NCI-H748 treated with DMSO at 0.1 percent for 48 hours (cell line): ENCODE measurements at regions not wholly inside any gene's neighbourhood (a gene's known extent, or its start where the extent isn't known, plus 50 kb on each side); places are given as distances from the start of the nearest gene placed in this dataset.

Experiments
- DNase-seq: peaks from one replicate; lab custom pipeline; 2025; lab: John Stamatoyannopoulos, UW

DNA sequence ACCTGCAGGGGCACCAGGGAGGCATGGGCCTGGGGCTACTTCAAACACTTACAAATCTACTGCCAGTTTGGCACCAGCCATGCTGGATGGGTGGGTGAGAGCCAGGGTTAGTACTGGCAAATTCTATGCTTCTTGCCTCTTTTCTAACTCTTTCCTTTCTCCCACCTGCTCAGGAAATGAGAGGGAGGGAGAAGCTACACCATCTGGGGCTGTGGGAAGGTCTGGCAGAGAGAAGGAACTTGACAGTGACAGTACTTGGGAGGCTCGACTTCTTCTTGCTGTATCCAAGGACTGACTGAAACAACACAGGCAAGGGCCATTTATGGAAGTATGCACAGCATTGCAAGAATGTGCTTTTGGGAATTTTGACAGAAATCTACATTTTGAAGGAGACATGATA lies 149.6 kb upstream of the DYRK2 start:
- DNase-seq: no peak

DNA sequence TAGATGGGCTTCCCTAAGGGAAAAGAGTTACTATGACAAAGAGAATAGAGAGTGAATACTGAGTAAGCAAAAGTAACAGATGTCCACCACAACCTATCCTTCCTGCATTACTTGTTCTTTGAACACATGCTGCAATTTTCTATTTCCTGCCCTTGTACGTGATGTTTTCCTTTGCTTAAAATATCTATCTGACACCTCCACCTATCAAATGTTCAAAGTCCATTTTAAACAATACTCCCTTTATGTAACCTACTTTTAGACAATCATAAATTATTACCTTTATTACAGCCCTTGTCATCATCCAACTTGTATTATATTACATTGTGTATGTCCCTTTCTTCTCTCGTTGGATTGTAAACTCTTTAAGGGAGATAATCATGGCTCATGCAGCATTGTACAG lies 147.2 kb upstream of the DYRK2 start:
- DNase-seq: peak; percentile 93

- no peak for DNase-seq
Observed at GRCh38 chr12:67504026-67504425, 144.5 kb upstream of the DYRK2 start.

- DNase-seq: no peak
Observed at GRCh38 chr12:67506739-67507138, 141.8 kb upstream of the DYRK2 start.

- no peak for DNase-seq
Observed at GRCh38 chr12:67508830-67509229, 139.7 kb upstream of the DYRK2 start.

GRCh38 chr12:67509666-67510386 lies 138.7 kb upstream of the DYRK2 start:
- DNase-seq: no peak

GRCh38 chr12:67512061-67512460 lies 136.5 kb upstream of the DYRK2 start:
- DNase-seq: no peak

DNA sequence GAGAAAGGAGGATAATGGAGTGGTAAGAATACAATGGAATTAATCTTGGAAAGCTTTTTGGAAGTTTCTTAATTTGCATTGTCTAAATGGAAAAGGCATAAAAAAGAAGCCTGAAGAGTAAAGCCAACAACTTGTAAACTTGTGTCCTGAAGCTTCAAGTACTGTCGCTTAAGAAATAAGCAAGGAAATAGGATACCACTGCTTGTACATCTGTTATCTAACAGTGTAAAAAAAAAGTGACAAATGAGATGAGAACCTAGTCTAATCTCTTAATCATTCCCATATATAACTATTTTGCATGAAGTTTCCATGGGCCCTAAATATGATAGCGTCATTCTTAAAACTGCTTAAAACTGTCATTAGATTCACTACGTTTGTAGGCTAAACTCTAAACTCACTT lies 134.0 kb upstream of the DYRK2 start:
- no peak for DNase-seq

- DNase-seq: peak; percentile 90
Observed at GRCh38 chr12:67515679-67516340, 132.7 kb upstream of the DYRK2 start.

- DNase-seq: no peak
Observed at GRCh38 chr12:67517181-67517887, 131.2 kb upstream of the DYRK2 start.

GRCh38 chr12:67519484-67520433 lies 128.8 kb upstream of the DYRK2 start:
- DNase-seq: no peak

DNA sequence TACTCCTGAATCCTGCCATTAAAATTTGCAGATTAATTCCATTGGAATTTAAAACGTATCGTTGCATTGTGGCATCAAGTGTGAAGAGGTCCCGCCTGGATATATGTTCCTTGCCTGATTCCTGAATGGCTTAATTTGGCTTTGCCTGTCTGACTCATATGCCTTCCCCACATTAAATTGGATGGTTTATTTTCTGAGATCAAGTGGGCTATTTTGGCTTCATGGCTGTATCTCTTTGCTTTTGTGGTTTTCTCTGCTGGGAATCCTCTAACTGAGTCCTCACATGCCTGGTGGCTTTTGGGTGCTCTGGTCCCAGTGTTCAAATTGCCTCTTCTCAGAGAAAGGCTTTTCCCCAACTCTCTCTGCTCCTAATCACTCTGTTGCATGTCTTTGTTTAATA lies 127.9 kb upstream of the DYRK2 start:
- DNase-seq: no peak

- no peak for DNase-seq
Observed at GRCh38 chr12:67522222-67522621, 126.3 kb upstream of the DYRK2 start.

DNA sequence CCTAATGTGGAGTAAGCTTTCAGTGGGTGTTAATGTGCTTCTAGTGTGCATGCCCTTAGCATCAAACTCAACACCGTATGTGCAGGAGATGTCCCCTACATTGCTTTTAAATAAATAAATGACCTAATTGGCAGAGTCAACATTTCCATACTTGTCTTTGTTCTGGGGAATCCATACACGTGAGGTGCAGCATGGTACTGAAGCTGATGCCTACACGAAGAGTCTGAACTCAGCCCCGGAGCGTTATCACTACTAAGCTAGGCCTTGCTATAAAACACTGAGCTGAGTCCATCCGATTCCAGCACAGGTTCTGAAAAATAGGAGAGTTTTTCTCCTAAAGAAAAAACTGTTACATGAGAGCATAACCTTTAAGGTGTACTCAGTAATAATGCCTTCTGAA lies 125.0 kb upstream of the DYRK2 start:
- peak; percentile 58 for DNase-seq

- DNase-seq: no peak
Observed at GRCh38 chr12:67524861-67525616, 123.5 kb upstream of the DYRK2 start.

GRCh38 chr12:67525617-67525884 lies 123.0 kb upstream of the DYRK2 start:
- DNase-seq: no peak

DNA sequence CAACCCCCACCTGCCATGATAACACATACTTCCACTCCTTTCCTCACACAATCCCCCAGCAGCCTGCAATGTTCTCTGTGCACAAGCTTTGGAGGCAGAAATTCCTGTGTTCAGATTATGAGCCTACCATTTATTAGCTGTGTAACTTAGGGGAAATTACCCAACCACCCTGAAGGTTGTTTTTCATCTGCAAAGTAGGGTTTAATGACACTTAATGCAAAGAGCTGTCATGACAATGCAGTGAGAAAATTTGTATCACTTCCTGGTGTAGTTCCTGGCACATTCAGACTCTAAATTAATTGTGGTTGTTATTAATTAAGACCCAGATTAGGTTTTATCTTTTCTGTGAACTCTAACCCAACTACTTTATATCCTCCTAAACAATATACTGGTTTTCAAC lies 122.4 kb upstream of the DYRK2 start:
- no peak for DNase-seq

DNA sequence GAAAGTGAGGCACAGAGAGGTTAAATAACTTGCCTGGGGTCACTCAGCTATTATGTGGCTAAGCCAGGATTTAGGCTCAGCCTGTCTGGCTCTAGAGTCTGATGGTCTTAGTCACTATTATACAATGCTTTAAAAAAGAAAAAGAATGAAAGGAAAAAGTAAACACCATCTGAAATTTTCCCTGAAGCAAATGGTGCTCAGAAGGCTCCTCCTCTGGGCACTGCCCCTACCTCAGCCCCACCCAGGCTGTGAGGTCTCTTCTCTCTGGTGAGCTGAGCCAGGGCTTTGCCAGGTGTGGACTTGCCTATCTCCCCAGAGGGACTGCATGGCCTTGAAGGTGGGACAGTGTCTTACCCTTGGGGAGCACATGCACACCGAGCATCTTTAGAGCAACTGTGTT lies 117.5 kb upstream of the DYRK2 start:
- no peak for DNase-seq

GRCh38 chr12:67531501-67531900 lies 117.0 kb upstream of the DYRK2 start:
- no peak for DNase-seq

GRCh38 chr12:67533159-67533558 lies 115.4 kb upstream of the DYRK2 start:
- no peak for DNase-seq

GRCh38 chr12:67534046-67534445 lies 114.5 kb upstream of the DYRK2 start:
- no peak for DNase-seq

DNA sequence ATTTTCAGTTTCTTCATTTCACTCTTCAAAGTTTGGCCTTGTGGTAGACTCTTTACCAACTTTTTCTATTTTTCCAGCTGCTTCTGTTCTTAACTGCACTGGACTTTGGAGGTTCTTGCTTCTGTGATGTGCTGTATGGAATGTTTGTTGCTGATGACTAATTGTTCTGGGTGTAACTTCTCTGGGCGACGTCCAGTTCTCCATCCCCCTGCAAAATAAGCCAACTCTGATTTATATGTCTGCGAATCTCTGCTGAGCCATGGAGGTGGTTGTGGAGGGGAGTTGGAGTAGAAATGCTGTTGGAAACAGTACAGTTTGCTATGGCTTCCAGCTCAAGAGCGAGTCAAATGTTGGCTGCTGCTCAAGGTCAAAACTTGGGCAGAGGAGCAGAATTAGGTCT lies 113.9 kb upstream of the DYRK2 start:
- DNase-seq: no peak
